Epithelial cell of esophagus (primary cell): ENCODE measurements at regions not wholly inside any gene's neighbourhood (a gene's known extent, or its start where the extent isn't known, plus 50 kb on each side); places are given as distances from the start of the nearest gene placed in this dataset.

Experiments used
- DNase-seq: peaks from one replicate; pipeline ENCODE4 v3.0.0; 2010; ENCODE audit warnings: low read depth
- H3K4me3 ChIP-seq: 2 replicates; pipeline ENCODE4 v1.5.1; 2011; ENCODE audit warnings: mild to moderate bottlenecking, low read length, control low read depth
- CTCF ChIP-seq: IDR thresholded peaks from 2 replicates; pipeline ENCODE4 v1.5.1; 2011; ENCODE audit warnings: low read depth, mild to moderate bottlenecking, low read length, control low read depth, inconsistent platforms; ENCODE audit not compliant: insufficient read depth; ENCODE audit errors: missing control alignments

GRCh38 chr10:31149835-31150512 is 118.3 kb upstream of the ZNF438 start:
- no peak for TF ChIP-seq CTCF
- peak; percentile 45 for DNase-seq
- no peak overlapping the region for H3K4me3 ChIP-seq

GRCh38 chr10:31151301-31151700 is 119.6 kb upstream of the ZNF438 start:
- DNase-seq, result no peak
- H3K4me3 ChIP-seq, result no peak overlapping the region
- TF ChIP-seq CTCF, result no peak

- no peak for DNase-seq
- H3K4me3 ChIP-seq, result no peak overlapping the region
- no peak for TF ChIP-seq CTCF
Observed at GRCh38 chr10:31152421-31153135, 120.9 kb upstream of the ZNF438 start.

DNA sequence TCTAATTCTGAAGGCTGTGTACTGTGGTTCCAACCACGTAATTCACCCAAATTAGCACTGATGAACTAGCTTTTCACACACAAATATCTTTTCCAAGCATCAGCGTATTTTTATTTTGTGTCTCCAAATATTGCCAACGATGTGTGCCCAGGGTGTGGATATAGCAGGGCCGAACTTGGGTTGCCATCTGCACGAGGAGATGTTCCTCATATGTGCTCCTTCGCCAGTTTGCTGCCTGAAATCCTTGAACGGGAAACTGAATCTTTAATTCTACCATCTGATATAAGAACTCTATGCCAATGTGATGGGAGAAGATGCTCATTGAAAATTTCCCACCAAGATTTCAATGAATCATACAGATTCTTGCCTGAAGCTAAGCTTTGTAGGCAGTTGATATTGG is 121.5 kb upstream of the ZNF438 start:
- no peak for TF ChIP-seq CTCF

GRCh38 chr10:31153692-31154091 is 122.0 kb upstream of the ZNF438 start:
- peak; percentile 48 for DNase-seq
- H3K4me3 ChIP-seq, result no peak overlapping the region
- no peak for TF ChIP-seq CTCF

More for the DNA sequence above, 121.5 kb upstream of the ZNF438 start:
- no peak overlapping the region for H3K4me3 ChIP-seq
- DNase-seq, result no peak

DNA sequence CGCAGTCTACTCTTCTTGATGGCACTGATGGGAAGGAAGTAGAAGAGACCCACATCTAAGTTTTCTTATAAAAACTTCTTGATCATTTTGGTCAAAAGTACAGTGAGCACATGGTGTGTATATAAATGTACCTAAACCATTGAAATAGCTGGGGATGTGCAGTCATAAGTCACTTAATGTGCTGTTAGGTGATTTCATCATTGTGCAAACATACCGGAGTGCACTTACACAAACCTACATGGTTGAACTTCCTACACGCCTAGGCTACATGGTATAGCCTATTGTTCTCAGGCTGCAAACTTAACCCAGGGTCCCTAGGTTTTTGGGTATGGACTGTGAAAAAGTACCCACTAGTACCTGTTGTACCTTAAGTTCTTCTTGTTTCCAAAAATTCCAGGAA is 123.3 kb upstream of the ZNF438 start:
- no peak for TF ChIP-seq CTCF
- H3K4me3 ChIP-seq, result no peak overlapping the region
- DNase-seq, result peak; percentile 39
